NCI-H2227 (cell line): ENCODE measurements at regions not wholly inside any gene's neighbourhood (a gene's known extent, or its start where the extent isn't known, plus 50 kb on each side); places are given as distances from the start of the nearest gene placed in this dataset.

Source experiments
- DNase-seq: peaks from one replicate; lab custom pipeline; 2025; ENCODE audit not compliant: unreplicated experiment; lab: John Stamatoyannopoulos, UW

GRCh38 chr6:105817961-105818360, 268.2 kb upstream of the PRDM1 start:
- no peak for DNase-seq

GRCh38 chr6:105817370-105817769, 268.8 kb upstream of the PRDM1 start:
- DNase-seq, result no peak

- no peak for DNase-seq
Measured at GRCh38 chr6:105816847-105817246, 269.3 kb upstream of the PRDM1 start.

GRCh38 chr6:105815661-105816555, 270.2 kb upstream of the PRDM1 start:
- no peak for DNase-seq

GRCh38 chr6:105814745-105815536, 271.2 kb upstream of the PRDM1 start:
- no peak for DNase-seq

- DNase-seq, result no peak
Measured at GRCh38 chr6:105810922-105811482, 275.1 kb upstream of the PRDM1 start.

GRCh38 chr6:105810105-105810921, 275.8 kb upstream of the PRDM1 start:
- no peak for DNase-seq

GRCh38 chr6:105808571-105808970, 277.6 kb upstream of the PRDM1 start:
- DNase-seq, result no peak

GRCh38 chr6:105807905-105808304, 278.2 kb upstream of the PRDM1 start:
- no peak for DNase-seq

GRCh38 chr6:105806486-105806920, 279.6 kb upstream of the PRDM1 start:
- no peak for DNase-seq

GRCh38 chr6:105805501-105806023, 280.6 kb upstream of the PRDM1 start:
- no peak for DNase-seq

GRCh38 chr6:105804424-105804823, 281.7 kb upstream of the PRDM1 start:
- no peak for DNase-seq

- no peak for DNase-seq
Measured at GRCh38 chr6:105804000-105804399, 282.1 kb upstream of the PRDM1 start.

- no peak for DNase-seq
Measured at GRCh38 chr6:105803442-105803841, 282.7 kb upstream of the PRDM1 start.

GRCh38 chr6:105802703-105803102, 283.4 kb upstream of the PRDM1 start:
- no peak for DNase-seq

- DNase-seq, result no peak
Measured at GRCh38 chr6:105800871-105801270, 285.3 kb upstream of the PRDM1 start.

GRCh38 chr6:105800398-105800797, 285.7 kb upstream of the PRDM1 start:
- no peak for DNase-seq

- DNase-seq, result no peak
Measured at GRCh38 chr6:105799056-105799455, 287.1 kb upstream of the PRDM1 start.

- no peak for DNase-seq
Measured at GRCh38 chr6:105797983-105798453, 288.1 kb upstream of the PRDM1 start.

GRCh38 chr6:105797286-105797979, 288.7 kb upstream of the PRDM1 start:
- no peak for DNase-seq
